ENCODE measurements at regions not wholly inside any gene's neighbourhood (a gene's known extent, or its start where the extent isn't known, plus 50 kb on each side); places are given as distances from the start of the nearest gene placed in this dataset.

- intact Hi-C loops (cut with DNase I; ENCODE audit: low total_unique reads), result no loop called here
Observed at GRCh38 chr10:59063491-59063890, 113.0 kb upstream of the PHYHIPL start.

GRCh38 chr10:59064080-59064692 is 112.3 kb upstream of the PHYHIPL start:
- H3K27ac ChIP-seq, result no peak overlapping the region
- WGBS, 2 donors (ENCODE audit: low coverage in 1 of 2), result 65 to 86% methylated on average over 2 of the region's 2 CpGs
- intact Hi-C loops (cut with DNase I; ENCODE audit: low total_unique reads), result no loop called here
- DNase-seq, result no peak
- no peaks in the 10 kb centered on the region for H3K27me3 ChIP-seq
- no peak for TF ChIP-seq CTCF (IDR thresholded peaks at IDR 0.05)
- TF ChIP-seq EP300 (IDR thresholded peaks at IDR 0.05; ENCODE audit: low read depth), result no peak
- no peak for TF ChIP-seq POLR2A (IDR thresholded peaks at IDR 0.05)
- no peak for TF ChIP-seq POLR2AphosphoS5 (IDR thresholded peaks at IDR 0.05)
- in situ Hi-C loops (cut with MboI; ENCODE audit: low pct_ligation_motif_present in 1 of 4, low pct_unique_long_range_greater_than_20kb in 1 of 4, low sequenced_read_pairs in 3 of 4), result no loop called here
- no peaks in the 10 kb centered on the region for H3K9me3 ChIP-seq
- H3K4me1 ChIP-seq, result no peaks in the 10 kb centered on the region
- H3K36me3 ChIP-seq, result no peaks in the 10 kb centered on the region
- no peak overlapping the region for H3K4me3 ChIP-seq

More at GRCh38 chr10:59063491-59063890, 113.0 kb upstream of the PHYHIPL start:
- no peaks in the 10 kb centered on the region for H3K9me3 ChIP-seq
- H3K36me3 ChIP-seq, result no peaks in the 10 kb centered on the region
- H3K4me3 ChIP-seq, result no peak overlapping the region
- no peaks in the 10 kb centered on the region for H3K4me1 ChIP-seq
- TF ChIP-seq CTCF (IDR thresholded peaks at IDR 0.05) (no peak), POLR2A (IDR thresholded peaks at IDR 0.05) (no peak), EP300 (IDR thresholded peaks at IDR 0.05; ENCODE audit: low read depth) (no peak)
- in situ Hi-C loops (cut with MboI; ENCODE audit: low pct_ligation_motif_present in 1 of 4, low pct_unique_long_range_greater_than_20kb in 1 of 4, low sequenced_read_pairs in 3 of 4), result no loop called here
- H3K27me3 ChIP-seq, result no peaks in the 10 kb centered on the region
- no peak for DNase-seq
- no peak overlapping the region for H3K27ac ChIP-seq
- WGBS, 2 donors (ENCODE audit: low coverage in 1 of 2), result 70 to 85% methylated on average over 1 of the region's 1 CpG

GRCh38 chr10:59064759-59065539 is 111.5 kb upstream of the PHYHIPL start:
- H3K27me3 ChIP-seq, result no peaks in the 10 kb centered on the region
- TF ChIP-seq POLR2AphosphoS5 (IDR thresholded peaks at IDR 0.05) (no peak), EP300 (IDR thresholded peaks at IDR 0.05; ENCODE audit: low read depth) (no peak), POLR2A (IDR thresholded peaks at IDR 0.05) (no peak), CTCF (IDR thresholded peaks at IDR 0.05) (no peak)
- no peaks in the 10 kb centered on the region for H3K4me1 ChIP-seq
- no peak overlapping the region for H3K4me3 ChIP-seq
- H3K9me3 ChIP-seq, result no peaks in the 10 kb centered on the region
- WGBS, 2 donors (ENCODE audit: low coverage in 1 of 2), result 89% methylated on average over 6 of the region's 6 CpGs
- H3K27ac ChIP-seq, result no peak overlapping the region
- in situ Hi-C loops (cut with MboI; ENCODE audit: low pct_ligation_motif_present in 1 of 4, low pct_unique_long_range_greater_than_20kb in 1 of 4, low sequenced_read_pairs in 3 of 4), result no loop called here
- intact Hi-C loops (cut with DNase I; ENCODE audit: low total_unique reads), result no loop called here
- no peak for DNase-seq
- H3K36me3 ChIP-seq, result no peaks in the 10 kb centered on the region

- Histone ChIP-seq H3K4me1 (no peaks in the 10 kb centered on the region), H3K27ac (no peak overlapping the region), H3K36me3 (no peaks in the 10 kb centered on the region), H3K4me3 (no peak overlapping the region), H3K9me3 (no peaks in the 10 kb centered on the region), H3K27me3 (no peaks in the 10 kb centered on the region)
- no peak for DNase-seq
- TF ChIP-seq EP300 (IDR thresholded peaks at IDR 0.05; ENCODE audit: low read depth) (no peak), POLR2AphosphoS5 (IDR thresholded peaks at IDR 0.05) (no peak), POLR2A (IDR thresholded peaks at IDR 0.05) (no peak), CTCF (IDR thresholded peaks at IDR 0.05) (no peak)
- intact Hi-C loops (cut with DNase I; ENCODE audit: low total_unique reads), result no loop called here
- WGBS, 2 donors (ENCODE audit: low coverage in 1 of 2), result 68 to 73% methylated on average over 4 to 5 of the region's 5 CpGs
- in situ Hi-C loops (cut with MboI; ENCODE audit: low pct_ligation_motif_present in 1 of 4, low pct_unique_long_range_greater_than_20kb in 1 of 4, low sequenced_read_pairs in 3 of 4), result no loop called here
Observed at GRCh38 chr10:59068581-59069191, 107.8 kb upstream of the PHYHIPL start.
